Sigmoid colon (tissue), 4 donors: ENCODE measurements at regions not wholly inside any gene's neighbourhood (a gene's known extent, or its start where the extent isn't known, plus 50 kb on each side); places are given as distances from the start of the nearest gene placed in this dataset.

ENCODE experiments used
- CTCF ChIP-seq, 4 experiments: fragments of 450-650 bp in 3 of 4; fragments of 200-600 bp in 1 of 4; IDR thresholded peaks; one replicate each; pipeline ENCODE4 v1.5.1; 2016 to 2019; ENCODE audit warnings: antibody characterized with exemption in 4 of 4, mild to moderate bottlenecking in 3 of 4, moderate library complexity in 2 of 4
- POLR2A ChIP-seq, 2 donors: fragments of 450-650 bp; IDR thresholded peaks; one replicate each; pipeline ENCODE4 v1.6.1; 2016; ENCODE audit warnings: antibody characterized with exemption in 2 of 2, mild to moderate bottlenecking in 2 of 2, moderate library complexity in 2 of 2
- POLR2AphosphoS5 ChIP-seq, 4 donors: sonication (generic); formaldehyde crosslinking; IDR thresholded peaks; one replicate each; pipeline ENCODE4 v1.6.1; 2017; ENCODE audit warnings: antibody characterized with exemption in 4 of 4

GRCh38 chr15:77733579-77734300, 101.0 kb upstream of the LINGO1 start:
- TF ChIP-seq POLR2A (IDR thresholded peaks at IDR 0.05) (no peak), CTCF (IDR thresholded peaks at IDR 0.05) (no peak), POLR2AphosphoS5 (IDR thresholded peaks at IDR 0.05) (no peak)
